Femur (tissue), 1 donor: ENCODE measurements at regions not wholly inside any gene's neighbourhood (a gene's known extent, or its start where the extent isn't known, plus 50 kb on each side); places are given as distances from the start of the nearest gene placed in this dataset.
"Not testable (repeated sequence)": the region's sequence is repeated elsewhere in the genome, so short reads cannot be mapped to it uniquely, and the experiment has no call there.

ENCODE experiments used
- DNase-seq: peaks from one replicate; pipeline ENCODE4 v3.0.0-alpha.2; 2017

DNA sequence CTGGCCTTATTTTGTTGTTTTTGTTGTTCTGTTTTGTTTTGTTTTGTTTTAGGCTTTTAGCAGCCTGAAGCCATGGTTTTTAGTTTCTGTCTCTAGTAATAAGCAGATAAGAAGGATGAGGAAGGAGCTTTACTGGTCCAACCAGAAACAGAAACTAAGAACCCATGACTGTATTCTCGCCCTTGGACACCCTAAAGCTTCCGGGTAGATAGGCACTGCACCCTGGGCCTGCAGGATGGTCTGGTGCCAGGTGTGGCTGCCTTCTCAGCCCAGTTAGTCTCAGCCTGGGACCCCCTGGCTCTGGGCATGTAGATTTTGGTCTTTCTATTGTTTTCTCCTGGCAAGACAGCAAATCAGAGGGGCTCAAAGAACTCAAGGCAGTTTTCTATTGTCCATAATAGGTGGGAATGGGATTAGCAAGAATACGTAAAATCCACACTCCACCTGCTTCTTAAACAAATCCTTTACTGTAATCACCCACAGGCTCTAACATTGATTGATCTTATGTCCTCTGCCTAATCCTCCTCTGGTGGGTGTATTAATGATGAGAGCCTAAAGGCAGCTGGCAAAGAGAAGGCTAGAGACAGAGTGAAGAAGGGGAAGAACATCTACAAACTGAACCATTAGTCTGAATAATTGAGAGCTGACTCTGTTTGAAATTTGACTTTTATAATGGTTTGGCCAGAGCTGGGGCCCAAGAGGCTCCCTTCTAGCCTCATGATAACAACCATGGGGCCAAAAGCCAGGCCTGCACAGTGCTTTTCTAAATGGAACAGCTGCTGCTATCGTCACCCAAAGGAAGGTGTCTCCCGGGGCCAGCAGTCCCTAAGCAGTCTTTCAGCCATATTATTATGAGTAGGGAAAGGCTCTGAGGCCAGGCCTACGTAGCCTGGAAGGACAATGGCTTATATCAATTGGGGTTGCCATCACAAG is 106.8 kb upstream of the ATP1A1 start:
- DNase-seq, result no peak

DNA sequence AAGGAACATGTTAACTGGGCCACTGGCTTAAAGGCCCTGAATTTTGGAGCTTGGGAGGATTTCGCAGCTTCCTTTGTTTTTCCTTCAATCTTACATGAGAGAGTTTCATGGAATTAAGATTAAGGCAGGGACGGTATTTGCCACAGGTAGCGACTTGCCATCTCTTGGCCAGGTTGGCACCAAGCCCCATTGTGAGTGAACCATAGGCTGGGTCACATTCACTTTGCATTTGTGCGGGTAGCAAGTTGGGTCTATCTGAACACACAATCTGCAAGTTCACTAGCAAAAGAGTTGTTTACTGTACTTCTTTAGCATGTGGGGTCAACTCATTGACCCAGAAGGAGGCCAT is 106.2 kb upstream of the ATP1A1 start:
- DNase-seq, result no peak

GRCh38 chr1:116268211-116268610 is 104.8 kb upstream of the ATP1A1 start:
- DNase-seq, result no peak

DNA sequence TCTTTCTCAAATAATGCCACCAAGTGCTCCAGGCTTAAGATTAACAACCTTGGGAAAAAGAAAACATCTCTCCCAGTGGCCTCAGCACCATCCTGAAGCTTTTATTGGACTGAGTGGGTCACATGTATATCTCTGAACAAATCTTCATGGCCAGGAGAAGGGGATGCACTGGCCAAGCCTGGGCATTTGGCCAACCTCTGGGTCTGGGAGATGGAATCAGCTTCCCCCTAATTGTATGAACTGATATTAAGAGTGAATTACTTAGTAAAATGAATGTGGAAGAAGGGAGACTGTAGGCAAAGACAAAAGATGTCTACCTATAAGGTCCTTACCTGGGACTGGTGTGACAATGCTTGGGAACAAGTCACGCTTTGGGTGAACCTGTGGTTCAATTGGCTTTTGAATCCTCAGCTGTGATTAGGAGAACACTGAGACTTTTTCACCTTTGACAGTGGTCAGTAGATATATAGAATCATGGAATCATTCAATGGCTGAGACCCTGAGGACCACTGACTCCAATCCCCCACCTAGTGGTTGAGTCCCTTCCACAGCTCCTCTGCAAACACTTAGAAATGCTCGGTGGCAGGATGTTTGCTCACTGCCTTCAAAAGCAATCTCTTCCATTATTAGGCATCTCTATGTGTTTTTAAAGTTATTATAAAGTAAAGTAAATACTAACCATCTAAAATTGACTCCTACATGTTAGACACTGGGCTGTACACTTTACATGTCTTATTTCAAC is 102.6 kb upstream of the ATP1A1 start:
- no peak for DNase-seq

DNA sequence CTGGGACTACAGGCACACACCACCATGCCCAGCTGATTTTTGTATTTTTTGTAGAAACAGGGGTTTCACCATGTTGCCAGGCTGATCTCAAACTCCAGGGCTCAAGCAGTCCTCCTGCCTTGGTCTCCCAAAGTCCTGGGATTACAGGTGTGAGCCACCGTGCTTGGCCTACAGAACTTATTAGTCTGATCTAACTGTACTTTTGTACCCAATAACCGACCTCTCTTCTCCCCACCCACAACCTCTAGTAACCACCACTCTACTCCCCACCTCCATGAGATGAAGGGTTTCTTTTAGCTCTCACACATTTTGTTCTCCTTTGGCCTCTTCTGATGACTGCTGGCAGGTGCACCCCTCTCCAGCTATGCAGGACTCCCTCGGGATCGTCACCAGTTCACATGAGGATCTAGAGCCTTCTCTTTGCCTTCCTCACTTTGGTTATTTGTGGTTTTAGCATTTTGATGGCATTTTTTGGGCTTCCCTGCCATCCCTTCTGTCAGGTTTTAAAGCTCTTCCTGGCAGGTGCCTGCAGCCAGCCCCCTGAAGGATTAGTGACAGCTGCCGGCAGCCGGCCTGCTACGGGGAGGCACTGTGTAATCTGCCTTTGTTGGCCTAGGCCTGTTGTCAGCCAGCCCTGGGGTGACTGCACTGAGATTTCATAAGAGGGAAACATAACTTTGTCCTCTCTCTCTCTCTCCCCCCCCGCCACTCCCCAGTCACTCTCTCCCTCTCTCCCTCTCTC is 99.8 kb upstream of the ATP1A1 start:
- peak; percentile 44 for DNase-seq

- DNase-seq, result no peak
Observed at GRCh38 chr1:116276532-116276931, 96.5 kb upstream of the ATP1A1 start.

DNA sequence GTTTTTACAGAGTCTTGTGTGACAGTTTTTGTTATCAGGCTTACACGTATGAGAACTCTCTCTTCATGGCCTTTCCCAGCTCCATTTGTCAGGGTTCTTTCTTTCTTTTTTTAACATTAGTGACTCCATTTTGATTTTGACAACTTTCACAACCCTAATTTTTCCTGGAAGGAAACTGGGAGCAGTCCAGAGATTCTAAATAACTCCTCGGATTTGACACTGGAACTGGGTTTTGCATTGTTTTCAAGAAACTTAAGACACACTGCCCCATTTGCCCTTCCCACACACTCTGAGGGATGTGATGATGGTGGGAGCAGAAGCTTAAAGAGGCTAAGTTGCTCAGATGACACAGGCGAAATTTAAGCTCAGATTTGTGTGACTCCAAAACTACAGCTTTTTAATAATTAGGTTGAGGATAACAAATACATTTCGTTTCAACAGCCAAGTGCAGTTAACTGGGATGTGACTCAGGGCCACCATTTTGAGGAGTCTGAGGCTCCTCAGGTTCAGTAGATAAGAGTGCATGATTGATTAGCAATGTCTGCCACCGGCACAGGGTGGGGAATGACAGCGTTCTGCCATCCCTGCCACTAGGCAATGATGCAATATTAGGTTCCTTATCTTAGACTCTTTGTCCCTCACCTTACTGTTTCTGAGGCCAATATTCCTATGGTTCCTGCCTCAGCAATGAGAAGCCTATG is 95.1 kb upstream of the ATP1A1 start:
- no peak for DNase-seq

- no peak for DNase-seq
Observed at GRCh38 chr1:116278541-116278866, 94.5 kb upstream of the ATP1A1 start.

GRCh38 chr1:116279715-116280114 is 93.3 kb upstream of the ATP1A1 start:
- no peak for DNase-seq

DNA sequence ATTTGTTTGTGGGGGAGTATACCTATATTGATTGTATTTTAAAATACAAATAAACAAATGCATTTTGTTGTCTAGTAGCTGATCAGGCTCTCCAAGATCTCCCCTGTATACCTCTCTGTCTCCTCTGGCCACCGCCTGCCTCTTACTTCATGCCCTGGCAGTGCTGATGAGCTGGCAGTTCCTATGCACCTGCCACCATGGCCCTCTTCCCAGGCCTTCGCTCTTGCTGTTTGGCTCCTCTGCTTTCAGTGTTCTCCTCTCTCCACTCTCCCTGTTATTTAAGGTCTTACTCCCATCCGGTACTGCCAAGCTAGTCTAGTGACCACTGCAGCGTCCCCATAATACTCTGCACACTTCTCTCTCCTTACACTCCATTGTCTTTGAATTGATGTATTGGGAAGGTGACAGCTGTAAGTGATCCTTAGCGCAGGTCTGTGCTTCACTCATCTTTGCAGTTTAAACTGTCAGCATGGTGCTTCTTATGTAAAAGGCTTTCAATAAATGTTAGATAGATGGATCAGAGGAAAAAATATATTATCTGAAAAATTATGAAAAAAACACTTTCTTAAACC is 88.1 kb upstream of the ATP1A1 start:
- no peak for DNase-seq

DNA sequence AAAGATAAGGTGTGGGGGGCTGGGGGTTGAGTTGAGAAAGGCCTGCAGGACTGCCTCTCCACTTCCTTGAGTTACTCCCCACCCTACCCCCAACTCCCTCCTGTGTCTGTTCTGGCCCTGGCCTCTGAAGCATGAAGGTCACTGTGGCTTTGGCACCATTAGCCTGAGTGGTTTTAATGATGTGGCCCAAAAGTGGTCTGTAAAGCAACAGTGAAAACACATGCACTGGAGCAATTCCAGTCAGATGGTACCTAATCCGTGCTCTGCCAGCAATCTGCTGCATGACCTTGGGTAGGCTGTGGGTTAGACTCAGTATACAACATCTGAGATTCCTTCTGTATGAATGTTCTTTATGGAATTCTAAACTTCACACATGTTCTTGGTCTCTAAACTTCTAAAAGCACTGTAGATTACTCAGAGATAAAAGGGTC is 86.5 kb upstream of the ATP1A1 start:
- DNase-seq, result no peak

- DNase-seq, result no peak
Observed at GRCh38 chr1:116287341-116288200, 85.5 kb upstream of the ATP1A1 start.

GRCh38 chr1:116288201-116288598 is 84.8 kb upstream of the ATP1A1 start:
- no peak for DNase-seq

DNA sequence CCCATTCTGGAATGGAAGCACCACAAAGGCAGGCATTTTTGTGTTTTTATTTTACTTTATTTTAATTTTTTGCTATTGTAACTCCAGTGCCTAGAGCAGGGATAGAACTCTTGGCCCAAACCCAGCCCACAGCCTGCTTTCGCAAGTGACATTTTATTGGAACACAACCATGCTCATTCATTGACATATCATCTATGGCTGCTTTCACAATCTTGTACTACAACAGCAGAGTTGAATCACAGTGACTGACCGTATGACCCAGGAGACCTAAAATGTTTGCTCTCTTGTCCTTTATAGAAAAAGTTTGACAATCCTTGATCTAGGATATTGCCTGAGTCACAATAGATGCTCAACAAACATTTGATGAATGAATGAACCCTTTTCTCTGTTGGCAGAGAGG is 83.9 kb upstream of the ATP1A1 start:
- no peak for DNase-seq

- DNase-seq, result no peak
Observed at GRCh38 chr1:116290085-116290705, 82.8 kb upstream of the ATP1A1 start.

GRCh38 chr1:116291024-116291423 is 82.0 kb upstream of the ATP1A1 start:
- DNase-seq, result no peak

- no peak for DNase-seq
Observed at GRCh38 chr1:116292929-116293725, 79.9 kb upstream of the ATP1A1 start.

- no peak for DNase-seq
Observed at GRCh38 chr1:116297495-116298212, 75.4 kb upstream of the ATP1A1 start.

DNA sequence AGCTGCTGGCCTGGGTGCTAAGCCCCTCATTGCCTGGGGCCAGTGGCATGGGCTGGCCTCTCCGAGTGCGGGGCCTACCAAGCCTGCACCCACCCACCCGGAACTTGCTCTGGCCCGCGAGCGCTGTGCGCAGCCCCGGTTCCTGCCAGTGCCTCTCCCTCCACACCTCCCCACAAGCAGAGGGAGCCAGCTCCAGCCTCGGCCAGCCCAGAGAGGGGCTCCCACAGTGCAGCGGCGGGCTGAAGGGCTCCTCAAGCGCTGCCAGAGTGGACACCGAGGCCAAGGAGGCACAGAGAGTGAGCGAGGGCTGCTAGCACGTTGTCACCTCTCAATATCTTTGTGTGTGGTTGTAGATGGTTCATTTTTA is 74.8 kb upstream of the ATP1A1 start:
- DNase-seq, result not testable (repeated sequence)

DNA sequence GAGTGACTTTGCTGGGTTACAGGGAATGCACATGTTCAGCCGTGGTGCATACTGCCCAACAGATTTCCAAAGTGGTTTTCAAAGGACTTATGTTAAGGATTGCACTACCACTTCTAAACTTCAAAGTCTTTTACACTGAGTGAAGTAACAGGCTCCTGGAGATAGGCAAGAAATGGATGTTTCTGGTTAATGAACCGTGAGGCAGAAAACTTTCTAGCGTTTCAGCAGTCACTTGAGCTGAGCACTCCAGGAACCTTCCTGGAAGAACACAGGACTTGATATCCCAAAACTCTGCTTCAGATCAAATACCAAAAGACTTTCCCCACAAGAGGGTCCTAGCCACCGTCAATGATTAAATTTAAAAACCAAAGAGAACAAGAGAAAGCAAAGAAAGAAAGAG is 74.3 kb upstream of the ATP1A1 start:
- DNase-seq, result no peak
